GM19395 (cell line): ENCODE measurements at regions not wholly inside any gene's neighbourhood (a gene's known extent, or its start where the extent isn't known, plus 50 kb on each side); places are given as distances from the start of the nearest gene placed in this dataset.

Experiments
- ATAC-seq: cut with Tn5 transposase; IDR thresholded peaks from one replicate; pipeline ENCODE4 v1.9.1; 2021; ENCODE audit warnings: mild to moderate bottlenecking, moderate library complexity; ENCODE audit not compliant: unreplicated experiment

DNA sequence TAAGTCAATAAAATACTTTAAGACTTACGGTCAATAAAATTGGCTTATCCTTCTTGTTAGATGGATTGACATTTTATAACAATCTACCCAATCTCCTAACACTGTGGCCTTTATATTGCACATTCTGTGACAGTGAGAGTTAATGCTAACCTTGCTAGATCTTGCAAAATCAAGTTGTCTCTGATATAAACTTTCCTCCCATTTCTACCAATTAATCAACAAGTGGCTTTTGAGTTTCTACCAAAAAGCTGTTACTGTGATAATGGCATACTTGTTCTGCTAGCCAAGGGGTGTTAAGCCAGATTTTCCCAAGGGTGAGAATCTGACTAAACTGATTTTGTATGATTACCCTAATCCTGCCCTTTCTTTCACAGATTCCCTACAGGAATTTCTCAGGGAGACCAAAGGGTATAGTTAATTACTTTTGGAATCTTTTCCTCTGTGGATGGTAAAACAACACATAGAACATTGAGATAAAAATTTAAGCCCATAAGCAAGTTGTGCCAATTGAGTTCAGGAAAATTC, 174.1 kb upstream of the SUCLG2 start:
- no peak for ATAC-seq

- ATAC-seq, result no peak
Observed at GRCh38 chr3:67821135-67821534, 166.7 kb upstream of the SUCLG2 start.

DNA sequence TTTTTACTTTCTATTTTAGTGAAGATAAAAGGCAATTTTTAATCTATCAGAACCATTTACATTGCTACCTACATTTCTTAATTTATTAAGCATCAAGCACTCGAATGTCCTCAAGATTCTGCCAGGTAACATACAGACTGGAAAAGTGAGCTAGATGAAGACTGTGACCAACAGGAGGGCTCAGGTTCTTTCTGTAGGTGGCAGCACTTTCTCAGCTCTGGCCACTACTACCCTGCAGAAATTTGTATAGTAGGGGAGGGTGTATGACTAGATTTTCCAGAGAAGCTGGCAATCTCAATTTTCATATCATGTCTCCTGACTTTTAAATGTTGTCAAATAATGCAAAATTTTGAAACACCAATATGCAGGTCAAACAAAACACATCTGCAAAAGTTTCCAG, 165.0 kb upstream of the SUCLG2 start:
- no peak for ATAC-seq

DNA sequence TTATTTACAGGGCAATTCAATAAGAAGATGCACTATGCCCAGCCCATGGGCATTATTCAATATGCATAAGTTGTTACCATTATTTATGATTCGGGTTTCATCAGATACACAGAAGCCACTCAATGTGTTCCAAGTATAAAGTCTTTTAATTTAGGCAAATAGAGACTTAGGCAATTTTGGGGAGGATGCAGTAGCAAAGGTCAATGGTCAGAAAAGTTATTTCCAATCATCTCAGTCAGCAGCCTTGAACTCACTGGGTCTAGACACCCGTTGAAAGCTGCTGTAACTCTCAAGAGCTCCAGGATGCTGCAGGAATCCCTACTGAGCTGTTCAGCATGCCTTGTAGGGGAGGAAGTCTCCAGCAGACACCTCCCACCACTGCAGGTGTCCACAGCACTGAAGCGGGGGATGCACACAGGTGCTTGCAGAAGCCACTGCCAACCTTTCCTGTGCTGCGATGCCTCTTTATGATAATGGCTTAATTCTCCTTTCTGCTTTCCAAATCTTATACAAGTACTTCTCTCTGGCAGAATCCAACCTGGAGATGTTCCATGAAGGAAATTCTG, 155.0 kb upstream of the SUCLG2 start:
- no peak for ATAC-seq

GRCh38 chr3:67808906-67809305, 154.5 kb upstream of the SUCLG2 start:
- no peak for ATAC-seq

GRCh38 chr3:67804578-67804977, 150.2 kb upstream of the SUCLG2 start:
- ATAC-seq, result no peak

GRCh38 chr3:67804089-67804488, 149.7 kb upstream of the SUCLG2 start:
- no peak for ATAC-seq

- ATAC-seq, result no peak
Observed at GRCh38 chr3:67798412-67798811, 144.0 kb upstream of the SUCLG2 start.

GRCh38 chr3:67791620-67792019, 137.2 kb upstream of the SUCLG2 start:
- no peak for ATAC-seq

GRCh38 chr3:67790043-67790442, 135.6 kb upstream of the SUCLG2 start:
- ATAC-seq, result peak; percentile 98

- ATAC-seq, result no peak
Observed at GRCh38 chr3:67788396-67788795, 134.0 kb upstream of the SUCLG2 start.

DNA sequence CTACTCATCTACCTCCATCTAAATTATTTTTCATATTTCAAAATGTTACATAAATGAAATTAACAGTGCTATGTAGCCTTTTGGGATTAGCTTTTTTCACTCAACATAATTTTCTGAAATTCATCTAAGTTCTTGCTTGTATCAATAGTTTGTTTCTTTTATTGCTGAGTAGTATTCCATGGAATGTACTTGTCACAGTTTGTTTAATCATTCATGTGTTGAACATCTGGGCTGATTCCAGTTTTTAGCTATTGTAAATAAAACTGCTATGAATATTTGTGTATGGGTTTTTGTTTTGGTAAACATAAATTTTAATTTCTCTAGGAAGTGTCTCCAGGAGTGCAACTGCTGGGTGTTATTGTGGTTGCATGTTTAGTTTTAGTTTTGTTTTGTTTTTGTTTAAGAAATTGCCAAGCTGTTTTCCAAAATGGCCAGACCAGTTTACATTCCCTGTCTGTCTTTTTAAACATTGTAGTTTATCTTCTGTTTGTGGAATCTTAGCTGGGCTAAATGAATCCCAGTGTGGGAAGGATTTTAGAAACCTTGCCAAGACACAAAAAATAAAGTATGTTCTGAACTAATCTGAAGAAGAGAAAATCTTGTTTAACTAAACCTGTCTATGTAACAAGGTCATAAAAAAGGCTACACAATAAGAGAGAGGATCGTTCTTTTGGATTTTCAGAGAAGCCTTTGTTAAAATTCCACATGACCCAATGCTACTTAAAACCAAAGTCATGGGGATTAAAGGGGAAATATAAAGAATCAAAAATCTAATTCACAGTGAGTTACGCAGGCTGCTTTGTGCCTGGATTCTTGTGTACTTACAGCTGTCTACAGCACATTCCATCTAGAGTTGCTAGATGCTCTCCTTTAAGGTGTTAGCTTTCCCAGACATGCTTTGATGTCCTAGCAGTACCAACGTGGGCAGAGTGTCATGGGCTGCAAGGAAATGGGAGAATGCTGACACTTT, 129.2 kb upstream of the SUCLG2 start:
- ATAC-seq, result no peak

DNA sequence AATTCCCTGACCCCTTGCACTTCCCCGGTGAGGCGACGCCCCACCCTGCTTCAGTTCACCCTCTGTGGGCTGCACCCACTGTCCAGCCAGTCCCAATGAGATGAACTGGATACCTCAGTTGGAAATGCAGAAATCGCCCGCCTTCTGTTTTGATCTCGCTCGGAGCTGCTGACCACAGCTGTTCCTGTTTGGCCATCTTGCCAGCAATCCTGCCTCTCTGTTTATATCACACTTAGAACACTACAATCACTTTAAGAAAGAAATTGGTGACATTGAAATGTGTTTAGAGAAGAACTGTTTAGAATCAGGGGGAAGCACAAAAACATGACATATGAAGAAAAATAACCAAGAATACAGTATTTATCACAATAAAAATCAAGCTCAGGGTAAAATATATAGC, 127.5 kb upstream of the SUCLG2 start:
- ATAC-seq, result no peak

- ATAC-seq, result no peak
Observed at GRCh38 chr3:67781218-67781617, 126.8 kb upstream of the SUCLG2 start.

GRCh38 chr3:67774676-67775075, 120.3 kb upstream of the SUCLG2 start:
- ATAC-seq, result no peak

DNA sequence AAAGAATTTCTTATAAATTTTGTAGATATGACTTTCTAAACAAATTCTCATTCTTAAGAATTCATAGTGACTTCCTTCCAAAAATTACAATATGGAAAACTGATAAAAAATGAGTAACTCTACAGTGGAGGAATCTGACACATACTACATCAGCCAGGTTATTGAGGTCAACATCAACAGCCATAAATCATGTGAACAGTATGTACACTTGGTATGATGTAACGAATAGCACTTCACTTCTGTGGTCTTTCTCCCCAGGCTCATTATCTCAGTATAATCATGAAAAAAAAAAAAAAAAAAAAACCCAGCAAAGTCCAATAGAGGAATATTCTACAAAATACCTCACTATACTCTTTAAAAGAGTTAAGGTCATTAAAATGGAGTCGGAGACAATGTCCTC, 111.2 kb upstream of the SUCLG2 start:
- ATAC-seq, result no peak

GRCh38 chr3:67745296-67745695, 90.9 kb upstream of the SUCLG2 start:
- ATAC-seq, result no peak

DNA sequence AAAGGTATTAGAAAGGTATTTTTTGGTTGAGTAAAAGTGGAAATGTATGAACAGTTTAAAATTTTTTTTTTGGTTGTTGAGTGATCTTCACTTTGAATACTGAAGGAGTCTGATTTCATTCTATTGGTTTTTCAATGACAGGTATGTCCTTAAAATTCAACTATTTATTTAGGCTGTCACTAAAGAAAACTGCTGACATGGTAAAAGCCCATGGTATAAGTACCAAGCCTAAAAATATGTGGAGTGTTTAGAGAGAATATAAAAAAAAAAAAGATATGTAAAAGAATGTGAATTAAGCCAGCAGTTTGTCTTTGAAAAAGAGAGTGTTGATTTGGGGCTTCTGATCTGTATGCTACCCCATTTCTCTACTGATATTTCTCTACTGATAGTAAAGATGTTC, 90.3 kb upstream of the SUCLG2 start:
- ATAC-seq, result no peak

- no peak for ATAC-seq
Observed at GRCh38 chr3:67739851-67740250, 85.4 kb upstream of the SUCLG2 start.

- no peak for ATAC-seq
Observed at GRCh38 chr3:67737906-67738865, 83.8 kb upstream of the SUCLG2 start.

DNA sequence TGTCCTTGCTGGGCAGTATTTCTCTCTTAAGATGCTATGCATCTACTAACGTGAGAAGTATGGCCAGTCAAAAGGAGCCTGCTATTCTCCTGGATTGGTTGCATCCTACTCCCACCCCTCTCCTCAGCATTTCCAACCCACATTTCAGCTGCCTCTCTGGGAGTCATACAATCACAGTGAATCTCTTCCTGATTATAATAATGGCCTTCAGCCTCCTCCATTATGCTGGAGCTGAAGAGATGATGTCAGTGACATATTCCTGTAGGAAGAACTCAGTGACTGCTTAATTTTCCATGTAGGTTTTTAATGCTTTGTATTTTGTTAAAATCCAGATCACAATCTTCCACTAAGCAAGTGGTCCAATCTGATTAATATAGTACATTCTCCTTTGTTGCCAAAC, 82.7 kb upstream of the SUCLG2 start:
- no peak for ATAC-seq
